Head of caudate nucleus (tissue), 42 donors: ENCODE measurements at regions not wholly inside any gene's neighbourhood (a gene's known extent, or its start where the extent isn't known, plus 50 kb on each side); places are given as distances from the start of the nearest gene placed in this dataset.

Source experiments
- DNase-seq, 42 donors: peaks; one replicate each; pipeline versions ENCODE4 v3.0.0 to v3.0.0-alpha.2; 2020 to 2021; ENCODE audit warnings: mixed read lengths in 7 of 42
- intact Hi-C: fragments of 100-400 bp; cut with DNase I; formaldehyde crosslinking; loops from one replicate; pipeline ENCODE4 v1.15.0; 2022

- intact Hi-C loops = no loop called here
- DNase-seq = no peak
Measured at GRCh38 chr1:114238053-114238452, 84.4 kb upstream of the SYT6 start.

GRCh38 chr1:114236517-114236916, 82.8 kb upstream of the SYT6 start:
- DNase-seq = no peak
- intact Hi-C loops = no loop called here

DNA sequence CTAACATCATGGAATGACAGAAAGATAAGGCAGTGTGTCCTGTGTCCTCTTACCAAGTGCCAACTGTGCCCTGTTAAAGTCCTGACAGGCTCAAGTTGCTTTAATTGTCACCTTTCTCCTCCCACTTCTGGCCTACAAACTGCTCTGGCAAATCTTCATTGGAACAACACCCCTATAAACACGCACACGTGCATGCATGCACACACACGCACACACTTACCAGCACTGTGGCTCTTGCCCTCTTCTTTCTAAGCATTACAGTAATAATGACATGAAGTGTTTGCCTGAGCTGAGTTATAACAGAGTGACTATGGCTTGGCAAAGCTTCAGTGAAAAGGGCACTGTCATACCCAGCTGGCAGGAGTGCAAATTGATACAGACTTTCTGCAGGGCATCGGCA, 82.3 kb upstream of the SYT6 start:
- DNase-seq = no peak
- intact Hi-C loops = no loop called here

GRCh38 chr1:114235281-114235680, 81.6 kb upstream of the SYT6 start:
- DNase-seq = no peak
- intact Hi-C loops = no loop called here

- intact Hi-C loops = no loop called here
- DNase-seq = peak in 8 of 42 donors; percentile 8 to 46 (median 23)
Measured at GRCh38 chr1:114234408-114235124, 80.9 kb upstream of the SYT6 start.

- intact Hi-C loops = no loop called here
- no peak for DNase-seq
Measured at GRCh38 chr1:114232691-114233090, 79.0 kb upstream of the SYT6 start.

DNA sequence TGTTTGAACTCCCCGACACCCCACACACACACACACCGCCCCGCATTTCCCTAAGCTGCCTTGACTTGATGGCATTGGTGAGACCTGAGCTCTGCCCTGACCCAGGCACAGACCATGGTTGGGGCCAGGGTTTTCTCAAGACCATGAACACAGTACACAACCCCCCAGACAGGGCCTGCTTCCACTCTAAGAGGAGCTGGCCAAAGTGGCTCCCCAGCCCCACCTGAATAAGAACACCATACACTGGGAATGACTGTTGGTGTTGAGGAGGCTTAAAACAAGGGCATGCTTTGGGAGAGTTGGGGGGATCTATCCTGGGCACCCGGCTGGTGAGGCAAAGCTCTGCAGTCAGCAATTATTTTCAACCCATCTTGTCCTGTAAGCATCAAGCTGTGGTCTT, 77.6 kb upstream of the SYT6 start:
- DNase-seq = peak in 13 of 42 donors; percentile 10 to 44 (median 29)
- intact Hi-C loops = no loop called here

DNA sequence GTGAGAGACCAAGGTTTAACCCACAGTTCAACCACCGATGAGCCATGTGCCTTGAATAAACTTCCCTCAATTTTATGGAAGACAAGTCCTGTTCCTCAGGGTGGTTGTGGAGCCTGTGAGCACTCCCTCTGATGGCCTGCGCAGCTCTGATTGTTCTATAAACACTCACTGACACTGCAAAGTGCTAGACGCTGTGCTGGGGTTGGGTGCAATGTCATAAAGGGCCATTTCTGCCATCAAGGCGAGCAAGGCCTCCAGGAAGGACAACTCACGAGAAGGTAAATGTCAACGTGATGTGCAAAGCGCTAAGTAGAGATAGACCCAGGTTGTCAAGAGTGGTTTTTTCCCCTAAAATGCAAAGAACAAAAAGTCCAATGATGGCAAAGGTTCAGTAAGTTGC, 75.7 kb upstream of the SYT6 start:
- no peak for DNase-seq
- intact Hi-C loops = no loop called here

DNA sequence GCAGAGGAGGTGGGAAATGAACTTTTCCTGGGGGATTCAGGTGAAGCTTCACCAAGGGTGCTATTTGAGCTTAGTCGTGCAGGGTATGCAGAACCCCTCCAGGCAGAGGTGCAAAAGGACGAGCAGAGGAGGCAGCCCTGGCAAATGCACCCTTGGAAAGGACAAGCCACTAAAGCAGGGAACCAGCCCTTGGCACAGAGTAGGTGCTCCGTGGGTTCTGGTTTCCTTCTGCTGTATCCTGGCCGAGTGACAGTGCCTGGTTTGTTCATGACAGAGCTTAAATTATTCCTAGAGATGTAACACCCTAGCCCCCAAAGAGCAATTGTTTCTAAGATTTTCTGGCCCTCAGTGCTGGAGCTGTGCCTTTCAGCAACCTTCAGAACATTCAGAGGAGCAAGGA, 73.4 kb upstream of the SYT6 start:
- DNase-seq = no peak
- intact Hi-C loops = no loop called here

DNA sequence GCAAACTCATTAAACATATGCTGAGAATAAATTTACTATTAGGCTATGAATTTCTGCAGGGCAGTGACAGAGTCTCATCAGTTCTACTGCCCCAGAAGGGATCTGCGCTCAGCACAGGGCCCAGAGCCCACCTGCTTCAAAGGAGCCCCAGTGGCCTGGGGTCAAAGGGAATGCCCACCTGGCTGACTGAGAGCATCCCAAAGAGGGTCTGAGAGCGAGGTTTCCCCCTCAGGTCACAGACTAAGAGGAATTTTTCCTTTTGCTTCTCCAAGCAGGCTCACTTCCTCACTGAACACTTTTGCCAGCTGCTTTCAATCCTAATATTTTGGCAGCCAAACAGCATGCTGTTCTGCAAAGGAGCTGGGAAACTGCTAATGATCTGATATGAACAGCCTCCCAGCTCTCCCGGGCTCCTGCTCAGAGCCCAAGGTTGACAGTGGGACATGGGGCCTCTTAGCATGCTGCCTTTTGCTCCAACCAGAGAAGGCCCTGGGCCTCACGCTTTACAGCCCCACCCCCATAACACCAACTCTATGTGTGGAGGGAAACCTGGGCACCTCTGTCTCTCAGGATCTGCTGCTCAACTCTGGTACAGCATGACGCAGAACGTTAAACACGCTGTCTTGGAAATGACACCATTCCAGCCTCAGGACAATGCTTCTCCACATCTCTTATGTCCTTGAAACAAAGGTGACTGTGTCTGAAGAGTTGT, 70.7 kb upstream of the SYT6 start:
- no peak for DNase-seq
- intact Hi-C loops = no loop called here

- DNase-seq = no peak
- intact Hi-C loops = no loop called here
Measured at GRCh38 chr1:114222920-114223319, 69.3 kb upstream of the SYT6 start.

DNA sequence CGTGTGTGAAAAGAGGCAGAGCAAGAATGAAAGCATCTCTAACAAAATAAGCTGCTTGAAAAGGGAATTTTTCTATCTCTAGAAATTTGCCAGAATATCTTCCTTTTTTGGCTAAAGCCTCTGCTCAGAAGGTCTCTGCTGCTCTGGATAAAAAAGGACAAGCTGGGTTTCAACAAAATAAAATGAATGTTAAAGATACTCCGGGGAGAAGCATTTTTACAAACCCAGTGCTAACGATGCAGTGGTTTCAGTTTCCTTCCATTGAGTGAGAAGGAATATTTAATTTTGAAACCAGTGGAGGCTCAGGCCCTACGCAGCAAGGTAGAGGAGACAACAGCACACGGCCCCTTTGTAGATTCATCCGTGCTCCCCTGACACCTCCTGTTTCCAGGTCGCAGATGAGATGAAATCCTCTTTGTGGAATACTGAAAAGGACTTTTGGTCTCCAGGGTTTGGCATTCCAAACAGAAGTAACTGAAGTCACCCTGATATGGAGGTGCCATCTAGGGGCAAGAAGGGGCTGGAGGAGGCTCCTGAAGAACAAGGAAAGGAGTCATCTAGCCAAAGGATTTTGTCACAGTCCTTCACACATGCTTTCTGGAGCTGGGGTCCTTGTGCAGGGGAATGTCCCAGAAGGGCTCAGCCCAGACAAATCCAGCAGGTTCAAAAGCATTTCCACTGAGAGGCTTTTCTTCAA, 65.7 kb upstream of the SYT6 start:
- peak in 18 of 42 donors; percentile 13 to 63 (median 28) for DNase-seq
- intact Hi-C loops = no loop called here

DNA sequence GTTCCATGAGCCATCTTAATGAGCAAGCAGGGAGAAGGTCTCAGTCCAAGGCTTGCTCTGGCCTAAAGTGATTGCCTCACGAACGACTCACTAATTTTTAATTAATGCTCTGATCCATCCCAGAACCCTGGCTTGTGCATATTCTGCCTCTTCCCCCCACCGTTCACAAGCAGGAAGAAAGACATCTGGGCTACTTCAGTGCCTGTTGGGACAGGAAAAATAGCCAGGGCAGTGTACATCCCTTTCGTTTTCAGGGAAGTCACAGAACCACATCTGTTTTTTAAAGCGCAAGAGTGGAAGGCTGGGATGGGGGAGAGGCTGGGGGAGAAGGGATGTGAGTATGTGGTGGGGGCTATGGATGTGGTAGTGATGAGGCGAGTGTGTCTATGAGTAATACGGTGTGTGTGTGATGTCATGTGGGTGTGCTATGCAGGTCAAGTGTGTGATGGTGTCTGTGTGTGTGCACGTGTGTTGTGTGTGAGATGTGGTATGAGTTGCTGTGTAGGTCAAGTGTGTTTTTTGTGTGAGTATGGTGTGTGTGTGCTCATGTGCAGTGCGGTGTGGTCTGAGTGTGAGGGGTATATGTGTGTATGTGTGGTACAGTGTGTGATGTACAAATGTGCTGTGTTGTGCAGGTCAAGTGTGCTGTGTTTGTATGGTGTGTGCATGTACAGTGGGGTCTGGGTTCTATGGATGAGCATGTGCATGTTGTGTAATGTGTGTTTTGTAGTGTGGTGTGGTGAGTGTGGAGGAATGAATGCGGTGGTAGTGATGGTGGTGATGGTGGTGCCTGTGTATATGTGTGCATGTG, 64.9 kb upstream of the SYT6 start:
- no peak for DNase-seq
- intact Hi-C loops = no loop called here

DNA sequence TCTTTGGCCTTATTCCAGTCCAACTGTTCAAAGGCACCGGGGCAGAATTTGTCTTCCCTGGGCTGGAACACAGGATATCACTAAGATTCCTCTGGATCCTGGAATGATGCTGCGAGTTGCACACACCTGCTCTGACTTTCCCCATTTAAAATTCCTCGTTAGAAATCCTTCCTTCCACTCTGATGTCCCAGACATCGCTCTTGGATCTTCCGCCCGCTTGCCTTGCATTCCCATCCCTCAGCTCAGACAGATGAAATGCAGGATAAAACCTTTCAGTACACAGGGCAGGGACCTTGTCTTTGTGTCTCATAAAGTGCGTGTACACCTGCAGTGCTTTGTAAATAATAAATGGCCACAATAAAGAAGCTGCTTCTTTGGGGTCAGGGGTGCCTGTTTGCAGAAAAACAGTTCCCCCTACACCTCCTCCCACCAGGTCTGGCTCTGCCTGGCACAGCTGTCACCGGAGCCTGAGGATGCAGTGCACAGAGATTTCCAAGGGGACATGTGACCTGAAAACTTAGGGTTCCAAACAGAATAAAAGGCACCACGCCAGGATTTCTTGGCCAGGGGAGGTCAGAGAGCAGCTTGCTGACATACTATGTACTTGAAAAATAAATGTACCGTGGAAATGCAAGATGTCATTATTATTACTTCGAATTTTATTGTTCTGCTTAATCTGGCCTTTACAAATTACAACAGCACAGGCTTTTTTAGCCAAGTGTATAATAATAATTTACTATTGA, 62.9 kb upstream of the SYT6 start:
- no peak for DNase-seq

DNA sequence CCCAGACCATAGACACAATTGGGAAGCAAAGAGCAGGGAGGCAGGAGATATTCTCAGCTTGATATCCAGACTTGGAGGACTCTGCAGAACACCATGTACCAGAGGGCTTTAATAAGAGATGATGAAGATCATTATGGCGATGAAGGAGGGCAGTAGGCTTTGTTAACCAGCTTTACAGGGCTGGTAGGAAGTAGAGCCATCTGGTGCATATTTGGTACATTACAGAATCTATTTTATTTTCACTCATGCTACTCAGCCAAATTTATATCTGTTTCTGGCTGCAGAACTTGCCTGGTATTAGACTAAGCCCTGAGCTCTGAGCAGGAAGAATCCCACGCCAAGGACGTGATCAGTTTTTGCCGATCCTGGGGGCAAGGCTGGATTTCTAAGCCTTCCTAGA, 61.8 kb upstream of the SYT6 start:
- no peak for DNase-seq
- intact Hi-C loops = no loop called here

More for the DNA sequence above, 62.9 kb upstream of the SYT6 start:
- intact Hi-C loops = no loop called here

DNA sequence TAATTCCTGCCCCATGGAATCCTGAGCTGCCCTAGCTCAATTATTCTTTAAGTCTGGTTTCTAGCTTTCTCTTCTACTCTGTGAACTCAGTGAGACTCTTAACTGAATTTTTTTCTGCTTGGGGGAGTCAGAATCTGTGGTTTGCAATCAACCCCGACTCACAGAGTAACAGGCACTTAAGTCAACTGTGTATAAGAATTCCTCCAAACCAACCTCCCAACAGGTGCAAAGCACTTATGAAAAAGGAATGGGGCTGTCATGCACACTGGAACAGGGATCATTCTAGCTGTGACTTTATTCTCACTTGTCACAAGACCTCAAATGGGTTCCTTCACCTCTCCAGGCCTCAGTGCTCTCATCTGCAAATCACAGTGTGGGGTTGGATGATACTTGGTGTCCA, 60.3 kb upstream of the SYT6 start:
- intact Hi-C loops = no loop called here
- DNase-seq = no peak

DNA sequence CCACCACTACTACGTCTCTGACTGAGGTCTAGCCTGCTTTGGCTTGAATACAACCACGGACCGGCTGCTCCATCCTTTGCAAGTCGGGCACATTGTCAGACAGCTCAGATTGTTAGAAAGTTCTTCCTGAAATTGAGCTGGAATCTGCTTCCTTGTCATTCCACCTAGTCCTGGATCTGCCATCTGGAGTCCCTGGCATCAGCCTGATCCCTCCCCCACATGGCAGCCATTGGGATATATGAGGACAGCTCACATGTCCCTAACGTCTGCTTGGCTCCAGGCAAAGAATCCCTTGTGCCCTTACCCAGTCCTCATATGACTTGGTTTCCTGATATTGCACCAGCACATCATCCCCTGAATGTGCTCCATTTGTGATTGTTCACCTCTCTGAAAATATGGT, 56.3 kb upstream of the SYT6 start:
- DNase-seq = no peak
- intact Hi-C loops = no loop called here

DNA sequence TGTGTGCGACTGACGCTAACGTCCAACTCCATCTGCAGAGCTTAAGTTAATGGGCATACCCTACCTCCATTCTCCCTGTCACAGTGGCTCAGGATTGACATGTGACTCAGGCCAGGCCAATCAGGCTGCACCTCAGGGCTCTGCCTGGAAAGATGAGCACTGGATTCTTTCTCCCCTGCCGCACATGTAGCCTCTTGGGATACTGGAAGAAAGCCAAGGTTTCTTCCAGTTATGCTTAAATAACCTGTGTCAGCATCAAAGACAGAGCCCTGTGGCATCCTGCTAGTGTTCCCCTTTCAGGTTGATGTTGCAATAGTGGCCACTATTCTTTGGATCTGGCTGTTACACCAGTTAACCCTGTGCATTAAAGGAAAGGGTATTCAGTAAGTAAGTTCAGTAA, 55.0 kb upstream of the SYT6 start:
- DNase-seq = peak in 3 of 42 donors; percentile 9 to 39 (median 15)
- intact Hi-C loops = no loop called here

DNA sequence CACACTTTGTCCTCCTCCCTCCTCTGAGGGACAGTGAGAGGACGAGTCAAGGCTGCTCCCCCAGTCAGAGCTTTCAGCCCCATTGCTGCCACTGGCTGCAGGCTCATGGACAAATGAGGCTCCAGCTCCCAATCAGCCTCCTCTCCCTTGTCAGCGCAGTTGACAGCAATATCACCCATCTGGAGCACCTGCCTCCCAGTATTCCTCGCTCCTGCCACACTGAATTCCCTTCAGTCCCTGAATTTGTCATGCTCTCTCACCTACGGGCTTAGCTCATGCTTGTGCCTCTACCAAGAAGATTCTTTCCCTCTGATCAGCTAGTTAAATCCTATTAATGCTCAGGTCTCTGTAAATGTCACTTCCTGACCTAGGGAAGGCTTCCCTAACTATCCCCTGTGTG, 54.4 kb upstream of the SYT6 start:
- intact Hi-C loops = no loop called here
- DNase-seq = peak in 16 of 42 donors; percentile 17 to 71 (median 30)
